GM12865 (cell line): ENCODE measurements at regions not wholly inside any gene's neighbourhood (a gene's known extent, or its start where the extent isn't known, plus 50 kb on each side); places are given as distances from the start of the nearest gene placed in this dataset.

Experiments
- DNase-seq: peaks from one replicate; pipeline ENCODE4 v3.0.0; 2010; ENCODE audit warnings: low read depth
- H3K4me3 ChIP-seq: 2 replicates; pipeline ENCODE4 v1.5.1; 2011; ENCODE audit warnings: mild to moderate bottlenecking, low read depth, low read length, control low read depth
- TF ChIP-seq, protein P1 (sequence below): IDR thresholded peaks from 2 replicates; pipeline ENCODE4 v1.5.1; 2011; ENCODE audit warnings: low read length, control low read depth, low read depth, inconsistent platforms; ENCODE audit not compliant: insufficient read depth; ENCODE audit errors: missing control alignments

DNA sequence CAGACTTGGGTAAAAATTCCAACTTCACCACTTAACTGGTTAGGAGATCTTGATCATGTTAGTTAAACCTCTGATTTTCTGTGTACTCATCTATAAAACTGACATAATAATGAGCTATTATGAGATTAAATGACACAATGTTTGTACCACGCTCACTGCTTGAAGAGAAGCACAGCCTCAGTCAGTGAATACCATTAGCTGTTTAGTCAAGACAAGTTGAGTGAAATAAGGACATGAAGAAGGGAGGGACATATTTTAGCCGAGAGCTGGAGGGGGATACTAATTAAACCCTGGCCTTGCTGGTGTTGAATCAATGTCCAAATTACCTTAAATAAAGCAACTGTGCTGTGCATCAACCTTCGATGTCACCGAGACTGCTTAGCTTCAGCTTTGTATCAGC, 105.1 kb upstream of the TOX3 start:
- TF ChIP-seq, protein P1, sequence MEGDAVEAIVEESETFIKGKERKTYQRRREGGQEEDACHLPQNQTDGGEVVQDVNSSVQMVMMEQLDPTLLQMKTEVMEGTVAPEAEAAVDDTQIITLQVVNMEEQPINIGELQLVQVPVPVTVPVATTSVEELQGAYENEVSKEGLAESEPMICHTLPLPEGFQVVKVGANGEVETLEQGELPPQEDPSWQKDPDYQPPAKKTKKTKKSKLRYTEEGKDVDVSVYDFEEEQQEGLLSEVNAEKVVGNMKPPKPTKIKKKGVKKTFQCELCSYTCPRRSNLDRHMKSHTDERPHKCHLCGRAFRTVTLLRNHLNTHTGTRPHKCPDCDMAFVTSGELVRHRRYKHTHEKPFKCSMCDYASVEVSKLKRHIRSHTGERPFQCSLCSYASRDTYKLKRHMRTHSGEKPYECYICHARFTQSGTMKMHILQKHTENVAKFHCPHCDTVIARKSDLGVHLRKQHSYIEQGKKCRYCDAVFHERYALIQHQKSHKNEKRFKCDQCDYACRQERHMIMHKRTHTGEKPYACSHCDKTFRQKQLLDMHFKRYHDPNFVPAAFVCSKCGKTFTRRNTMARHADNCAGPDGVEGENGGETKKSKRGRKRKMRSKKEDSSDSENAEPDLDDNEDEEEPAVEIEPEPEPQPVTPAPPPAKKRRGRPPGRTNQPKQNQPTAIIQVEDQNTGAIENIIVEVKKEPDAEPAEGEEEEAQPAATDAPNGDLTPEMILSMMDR, result no peak
- no peak overlapping the region for H3K4me3 ChIP-seq
- no peak for DNase-seq

DNA sequence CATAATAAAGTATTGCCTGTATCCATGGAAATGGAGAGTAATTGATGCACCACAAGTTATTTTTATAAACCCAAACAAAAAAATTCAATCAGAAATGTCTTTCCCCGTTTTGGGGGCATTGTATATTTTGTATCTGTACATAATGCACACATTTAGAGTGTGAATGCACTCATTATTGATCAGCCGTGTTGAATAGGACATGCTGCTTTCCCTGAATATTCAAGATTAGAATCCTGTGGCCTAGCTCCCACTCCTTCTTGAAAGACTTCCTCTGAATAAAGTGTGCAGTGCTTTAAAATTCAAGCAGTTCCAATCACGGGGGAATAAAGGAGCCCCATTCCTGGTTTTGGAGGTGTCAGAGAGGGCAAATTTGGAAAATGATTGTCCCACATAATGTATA, 103.8 kb upstream of the TOX3 start:
- TF ChIP-seq, protein P1, result no peak
- no peak overlapping the region for H3K4me3 ChIP-seq
- DNase-seq, result no peak

DNA sequence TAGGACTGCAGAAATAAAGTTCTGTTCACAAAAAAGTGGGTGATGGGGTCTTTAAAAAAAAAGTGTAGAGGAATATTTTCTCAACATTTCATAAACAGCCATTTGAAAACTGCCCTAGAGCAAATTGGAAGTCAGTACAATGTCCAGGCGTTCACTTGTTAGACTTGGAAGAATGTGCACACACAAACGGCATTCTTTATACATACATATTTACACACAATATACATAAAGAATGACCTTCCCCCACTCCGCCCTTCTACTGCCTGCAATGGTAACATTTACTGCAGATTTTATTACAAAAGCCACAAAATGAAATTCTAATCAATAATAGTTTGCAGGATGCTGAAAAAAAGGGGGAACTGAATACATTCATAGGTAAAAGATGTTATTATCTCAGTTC, 103.4 kb upstream of the TOX3 start:
- TF ChIP-seq, protein P1, result no peak
- no peak overlapping the region for H3K4me3 ChIP-seq
- no peak for DNase-seq

DNA sequence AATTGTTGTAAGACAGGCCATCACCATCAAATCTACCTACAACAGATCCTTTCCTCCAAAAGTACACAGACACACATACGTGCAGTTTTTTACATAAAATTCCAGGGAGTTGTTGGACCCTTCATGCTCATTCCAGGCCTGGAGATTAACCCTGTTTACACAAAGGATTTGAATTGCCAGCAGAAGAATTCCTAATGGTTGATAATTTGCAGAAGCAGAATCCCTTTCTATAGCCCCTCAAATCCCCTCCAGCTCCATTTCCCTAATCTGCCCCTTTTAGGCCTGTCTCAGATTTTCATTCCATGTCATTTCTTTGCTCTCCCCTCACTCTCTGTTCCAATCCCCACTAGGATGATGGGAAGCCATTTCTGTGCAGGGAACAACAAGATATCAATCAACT, 102.9 kb upstream of the TOX3 start:
- no peak for DNase-seq
- TF ChIP-seq, protein P1, result no peak
- H3K4me3 ChIP-seq, result no peak overlapping the region

DNA sequence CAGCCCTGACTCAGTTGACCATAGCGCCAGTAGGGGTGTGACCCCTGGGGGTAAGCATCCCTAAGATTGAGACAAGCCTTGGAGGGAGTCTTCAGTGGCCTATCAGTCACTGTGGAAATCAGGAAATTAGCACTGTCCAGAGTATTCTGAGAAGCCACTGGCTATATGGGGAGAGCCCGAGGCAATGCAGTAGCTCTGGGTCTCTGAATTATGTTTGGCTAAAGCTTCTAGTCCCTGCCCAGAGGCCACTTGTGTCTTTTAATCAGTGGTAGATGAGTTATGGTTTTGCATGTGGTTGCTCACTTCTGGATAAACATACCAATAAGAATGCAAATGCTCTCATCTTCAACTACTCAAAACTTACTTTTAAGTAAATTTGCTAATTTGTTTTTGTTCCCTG, 100.6 kb upstream of the TOX3 start:
- H3K4me3 ChIP-seq, result no peak overlapping the region
- TF ChIP-seq, protein P1, result no peak
- no peak for DNase-seq

DNA sequence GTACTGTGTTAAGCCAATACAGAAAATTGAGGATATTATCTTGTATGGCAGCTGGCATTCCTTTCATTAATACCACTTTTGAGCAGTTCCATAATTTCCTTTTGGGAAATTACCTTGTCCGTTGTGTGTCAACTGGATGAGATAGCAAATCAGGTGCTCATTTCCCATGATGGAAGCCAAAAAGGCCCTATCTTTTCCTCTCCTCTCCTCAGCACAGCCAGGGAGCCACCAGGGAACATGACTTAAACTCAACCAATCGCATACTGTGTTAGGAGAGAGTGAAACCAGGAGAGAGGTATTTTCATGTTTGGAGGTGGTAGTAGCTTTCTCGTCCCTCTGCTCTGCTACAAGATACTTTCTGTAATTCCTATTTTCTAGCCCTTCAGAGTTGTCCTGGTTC, 96.1 kb upstream of the TOX3 start:
- DNase-seq, result no peak
- no peak overlapping the region for H3K4me3 ChIP-seq
- TF ChIP-seq, protein P1, result no peak

DNA sequence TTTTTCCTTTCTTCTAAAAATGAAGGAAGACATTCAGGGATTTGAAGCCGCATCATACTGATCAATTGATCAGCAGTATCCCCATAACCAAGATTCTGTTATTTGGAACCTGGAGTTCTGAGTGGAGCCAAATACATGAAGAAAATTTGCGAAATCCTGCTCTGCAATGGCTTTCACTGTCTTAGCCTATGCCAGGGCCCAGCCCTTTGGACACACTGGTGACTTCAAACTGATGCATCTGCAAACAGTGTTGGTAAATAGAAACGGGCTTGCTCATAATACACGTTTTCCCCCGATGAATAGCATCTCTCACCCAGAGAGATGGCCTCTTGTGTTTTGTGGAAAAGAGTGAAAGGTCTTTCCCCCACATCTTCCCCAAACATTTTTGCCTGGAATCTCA, 87.6 kb upstream of the TOX3 start:
- DNase-seq, result no peak
- TF ChIP-seq, protein P1, result no peak

More for the DNA sequence above, 87.6 kb upstream of the TOX3 start:
- no peak overlapping the region for H3K4me3 ChIP-seq
